Panc1 (cell line): ENCODE measurements at regions not wholly inside any gene's neighbourhood (a gene's known extent, or its start where the extent isn't known, plus 50 kb on each side); places are given as distances from the start of the nearest gene placed in this dataset.

Experiments used
- ATAC-seq: fragments of 200-7000 bp; cut with Tn5 transposase; 2 replicates; pipeline ENCODE4 v1.9.1; 2020; ENCODE audit warnings: mild to moderate bottlenecking, moderate library complexity
- BruUV-seq: library from RNA; stranded (reverse); fragments of 400-500 nt; replicated peaks from 2 replicates; lab custom pipeline; 2021; lab: Mats Ljungman, UMichigan
- CTCF ChIA-PET: fragments of 300-600 bp; sonication (Branson Sonifier 250); formaldehyde crosslinking; loops from one replicate; lab custom pipeline; 2022; ENCODE audit warnings: antibody characterized with exemption; lab: Charles Lee
- POLR2A ChIA-PET: fragments of 300-600 bp; sonication (Branson Sonifier 250); formaldehyde crosslinking; loops from one replicate; lab custom pipeline; 2022; ENCODE audit warnings: antibody characterized with exemption; lab: Charles Lee
- DNase-seq: peaks from one replicate; pipeline ENCODE4 v3.0.0-alpha.2; 2010; ENCODE audit warnings: low read depth, low spot score
- H3K27ac ChIP-seq: 2 replicates; pipeline ENCODE4 v1.5.1; 2011; ENCODE audit warnings: mild to moderate bottlenecking, low read length, inconsistent platforms
- H3K27me3 ChIP-seq: fragments of 200-500 bp; sonication (Bioruptor generic); 2 replicates; pipeline ENCODE4 v1.6.0; 2014; ENCODE audit warnings: low read length, inconsistent platforms; ENCODE audit not compliant: control insufficient read depth, insufficient read depth
- H3K36me3 ChIP-seq: fragments of 200-500 bp; sonication (Bioruptor generic); 2 replicates; pipeline ENCODE4 v1.5.1; 2014; ENCODE audit warnings: inconsistent platforms, mild to moderate bottlenecking, low read length, moderate library complexity; ENCODE audit not compliant: control insufficient read depth, insufficient read depth
- H3K4me1 ChIP-seq: 2 replicates; pipeline ENCODE4 v1.5.1; 2011; ENCODE audit warnings: inconsistent platforms, mild to moderate bottlenecking, low read length, moderate library complexity; ENCODE audit not compliant: control insufficient read depth, insufficient read depth
- H3K4me3 ChIP-seq, 2 experiments: 2 replicates each; pipeline ENCODE4 v1.5.1; 2011 to 2012; ENCODE audit warnings: low read depth in 2 of 2, low read length in 2 of 2, mild to moderate bottlenecking in 2 of 2, inconsistent platforms in 1 of 2, moderate library complexity in 1 of 2
- H3K9me3 ChIP-seq: fragments of 200-500 bp; sonication (Bioruptor generic); 2 replicates; pipeline ENCODE4 v1.5.1; 2014; ENCODE audit warnings: low read depth, mild to moderate bottlenecking, inconsistent platforms, low read length, moderate library complexity; ENCODE audit not compliant: control insufficient read depth, insufficient read depth
- POLR2AphosphoS5 ChIP-seq: IDR thresholded peaks from 2 replicates; pipeline ENCODE4 v1.6.1; 2012; ENCODE audit warnings: mild to moderate bottlenecking, low read depth, low read length, moderate library complexity
- REST ChIP-seq, 2 experiments: IDR thresholded peaks; 2 replicates each; pipeline ENCODE4 v1.6.1; 2011 to 2012; ENCODE audit warnings: low read depth in 2 of 2, control low read depth in 1 of 2, low read length in 1 of 2, mild to moderate bottlenecking in 1 of 2, moderate library complexity in 1 of 2; ENCODE audit not compliant: insufficient read depth in 1 of 2
- SIN3A ChIP-seq: IDR thresholded peaks from 2 replicates; pipeline ENCODE4 v1.6.1; 2012; ENCODE audit warnings: low read depth, mild to moderate bottlenecking, low read length, moderate library complexity, borderline replicate concordance; ENCODE audit not compliant: insufficient read depth
- TCF7L2 ChIP-seq: IDR thresholded peaks from 2 replicates; pipeline ENCODE4 v1.6.1; 2011; ENCODE audit warnings: mild to moderate bottlenecking, low read depth, low read length, inconsistent platforms
- in situ Hi-C: cut with HindIII; loops from 2 replicates; pipeline ENCODE4 v1.10.0; 2016; ENCODE audit warnings: low sequenced_read_pairs, low pct_unique_long_range_greater_than_20kb
- intact Hi-C: fragments of 100-400 bp; cut with micrococcal nuclease; formaldehyde crosslinking; loops from one replicate; pipeline ENCODE4 v1.10.0; 2022; ENCODE audit not compliant: unreplicated experiment
- TF ChIP-seq, protein P1 (sequence below): fragments of 450-650 bp; IDR thresholded peaks from 2 replicates; pipeline ENCODE4 v1.5.1; 2017; ENCODE audit warnings: mild to moderate bottlenecking

GRCh38 chr6:105954148-105954547 lies 132.0 kb upstream of the PRDM1 start:
- Histone ChIP-seq H3K27me3 (no peaks in the 10 kb centered on the region; the same call in 1 of the 2 replicates), H3K36me3 (no peaks in the 10 kb centered on the region), H3K27ac (no peak overlapping the region), H3K9me3 (no peaks in the 10 kb centered on the region), H3K4me3 (no peak overlapping the region), H3K4me1 (no peaks in the 10 kb centered on the region)
- POLR2A ChIA-PET = no interaction called here
- CTCF ChIA-PET = interaction anchor here (0.5 kb wide), 1 partner anchor 746 kb away, joined by 3 read pairs; no protein-coding TSS in a partner anchor
- DNase-seq (no peak), ATAC-seq (no peak)
- in situ Hi-C loops (no loop called here), intact Hi-C loops (no loop called here)
- TF ChIP-seq REST (IDR thresholded peaks at IDR 0.05; ENCODE audit: insufficient read depth in 1 of 2, low read depth in 2 of 2, low read length in 1 of 2) (no peak), POLR2AphosphoS5 (no peak)
- TF ChIP-seq, protein P1, sequence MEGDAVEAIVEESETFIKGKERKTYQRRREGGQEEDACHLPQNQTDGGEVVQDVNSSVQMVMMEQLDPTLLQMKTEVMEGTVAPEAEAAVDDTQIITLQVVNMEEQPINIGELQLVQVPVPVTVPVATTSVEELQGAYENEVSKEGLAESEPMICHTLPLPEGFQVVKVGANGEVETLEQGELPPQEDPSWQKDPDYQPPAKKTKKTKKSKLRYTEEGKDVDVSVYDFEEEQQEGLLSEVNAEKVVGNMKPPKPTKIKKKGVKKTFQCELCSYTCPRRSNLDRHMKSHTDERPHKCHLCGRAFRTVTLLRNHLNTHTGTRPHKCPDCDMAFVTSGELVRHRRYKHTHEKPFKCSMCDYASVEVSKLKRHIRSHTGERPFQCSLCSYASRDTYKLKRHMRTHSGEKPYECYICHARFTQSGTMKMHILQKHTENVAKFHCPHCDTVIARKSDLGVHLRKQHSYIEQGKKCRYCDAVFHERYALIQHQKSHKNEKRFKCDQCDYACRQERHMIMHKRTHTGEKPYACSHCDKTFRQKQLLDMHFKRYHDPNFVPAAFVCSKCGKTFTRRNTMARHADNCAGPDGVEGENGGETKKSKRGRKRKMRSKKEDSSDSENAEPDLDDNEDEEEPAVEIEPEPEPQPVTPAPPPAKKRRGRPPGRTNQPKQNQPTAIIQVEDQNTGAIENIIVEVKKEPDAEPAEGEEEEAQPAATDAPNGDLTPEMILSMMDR = no peak
- BruUV-seq = no TSS peak

- ChIA-PET POLR2A (no interaction called here), CTCF (no interaction called here)
- H3K4me3 ChIP-seq = no peak overlapping the region
- DNase-seq = no peak
- no TSS peak for BruUV-seq
- intact Hi-C loops = no loop called here
- H3K9me3 ChIP-seq = no peaks in the 10 kb centered on the region
- no peak for ATAC-seq
- in situ Hi-C loops = no loop called here
- H3K27ac ChIP-seq = no peak overlapping the region
- no peaks in the 10 kb centered on the region for H3K36me3 ChIP-seq
- no peaks in the 10 kb centered on the region for H3K4me1 ChIP-seq
- no peaks in the 10 kb centered on the region; the same call in 1 of the 2 replicates for H3K27me3 ChIP-seq
- TF ChIP-seq POLR2AphosphoS5 (no peak), REST (IDR thresholded peaks at IDR 0.05; ENCODE audit: insufficient read depth in 1 of 2, low read depth in 2 of 2, low read length in 1 of 2) (no peak), TCF7L2 (no peak), SIN3A (no peak)
- TF ChIP-seq, protein P1 = no peak
Observed at GRCh38 chr6:105952772-105953690, 133.1 kb upstream of the PRDM1 start.
